NCI-H345 (cell line): ENCODE measurements at regions not wholly inside any gene's neighbourhood (a gene's known extent, or its start where the extent isn't known, plus 50 kb on each side); places are given as distances from the start of the nearest gene placed in this dataset.
A peak's percentile ranks its signal among the peaks of the same experiment; 100 is the strongest.

ENCODE experiments used
- DNase-seq: peaks from one replicate; lab custom pipeline; 2025; lab: John Stamatoyannopoulos, UW

DNA sequence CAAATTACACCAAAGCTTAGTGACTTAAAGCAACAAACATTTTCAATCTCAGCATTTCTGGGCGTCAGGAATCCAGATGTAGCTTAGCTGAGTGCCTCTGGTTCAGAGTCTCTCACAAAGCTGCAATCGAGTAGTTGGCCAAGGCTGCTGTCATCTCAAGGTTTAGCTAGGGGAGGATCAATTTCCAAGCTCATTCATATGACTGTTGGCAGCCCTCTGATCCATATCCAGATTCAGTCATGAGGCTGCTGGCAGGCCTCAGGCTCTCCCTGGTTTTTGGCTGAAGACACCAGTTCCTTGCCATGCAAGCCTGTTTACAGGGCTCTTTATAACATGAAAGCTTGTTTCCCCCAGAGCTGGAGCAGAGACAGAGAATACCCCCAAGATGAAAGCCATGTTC lies 419.5 kb upstream of the TLE4 start:
- no peak for DNase-seq

DNA sequence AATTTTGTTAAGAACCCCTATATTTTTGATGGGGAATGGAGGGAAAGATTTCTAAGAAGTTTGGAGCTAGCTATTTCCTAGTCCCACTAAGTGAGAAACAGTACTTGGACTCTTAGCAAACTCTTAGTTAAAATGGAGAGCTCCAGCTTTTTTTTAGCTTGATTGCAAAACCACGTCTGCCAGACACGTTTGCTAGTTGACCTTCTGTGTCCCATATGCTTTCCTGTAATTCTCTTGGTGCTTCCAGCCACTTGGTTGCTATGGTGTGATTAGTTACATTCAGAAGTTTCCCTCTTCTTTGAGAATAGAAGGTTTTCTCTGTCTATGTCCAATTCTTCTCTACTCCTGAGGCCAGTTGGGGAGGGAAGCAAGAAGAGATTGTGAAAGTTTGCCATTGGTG lies 417.0 kb upstream of the TLE4 start:
- DNase-seq: no peak

DNA sequence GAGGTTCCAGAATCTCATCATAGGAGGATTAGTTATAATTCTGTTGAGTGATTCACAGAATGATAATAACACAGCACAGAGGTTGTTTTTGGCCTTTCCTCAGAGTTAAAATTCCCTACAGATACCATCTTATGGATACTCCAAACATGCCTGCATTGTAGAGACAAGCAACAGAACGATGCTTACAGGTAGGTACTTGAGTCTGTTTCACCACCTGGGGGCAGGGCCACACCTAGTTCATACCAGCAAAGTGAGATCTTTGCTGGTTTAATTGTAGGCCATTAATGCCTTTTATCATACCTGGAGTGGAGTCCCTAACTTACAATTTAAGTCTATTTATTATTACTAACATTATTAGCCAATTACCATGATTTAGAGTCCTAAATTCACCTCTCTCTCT lies 416.5 kb upstream of the TLE4 start:
- DNase-seq: no peak

DNA sequence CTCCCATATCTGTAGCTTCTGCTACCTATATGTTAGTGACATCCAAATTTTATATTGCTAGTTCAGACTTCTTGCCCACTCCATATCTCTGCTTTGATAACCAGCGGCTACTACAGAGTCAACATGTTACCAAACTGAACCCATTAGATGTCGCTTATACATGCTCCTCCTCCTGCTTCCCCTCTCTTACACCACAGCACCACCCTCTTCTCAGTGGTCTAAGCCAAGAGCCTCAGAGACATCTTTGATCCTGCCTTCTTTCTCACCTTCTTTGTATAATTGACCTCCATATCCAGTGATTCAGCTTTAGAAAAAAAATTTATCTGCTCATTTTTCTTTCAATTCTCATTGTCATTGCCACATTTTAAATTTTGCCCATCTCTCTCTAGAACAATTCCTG lies 408.2 kb upstream of the TLE4 start:
- DNase-seq: no peak

DNA sequence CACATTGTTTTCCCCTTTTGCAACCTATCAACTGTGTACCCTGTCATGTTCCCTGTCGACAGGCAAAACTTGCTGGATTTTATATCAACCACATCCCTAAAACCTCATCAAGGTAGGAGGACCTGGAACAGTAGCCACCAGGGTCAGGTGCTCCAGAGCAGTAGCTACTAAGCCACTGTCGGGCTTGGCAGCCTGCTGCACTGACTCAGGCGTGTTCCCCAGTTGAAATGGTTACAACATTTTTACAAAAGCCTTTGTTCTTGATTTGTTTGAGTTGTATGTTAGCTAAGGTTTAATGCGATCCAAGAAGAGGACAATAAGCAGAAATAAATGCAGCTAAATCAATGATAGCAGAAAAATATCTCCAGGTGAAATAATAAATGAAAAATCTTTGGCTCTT lies 407.4 kb upstream of the TLE4 start:
- DNase-seq: no peak

DNA sequence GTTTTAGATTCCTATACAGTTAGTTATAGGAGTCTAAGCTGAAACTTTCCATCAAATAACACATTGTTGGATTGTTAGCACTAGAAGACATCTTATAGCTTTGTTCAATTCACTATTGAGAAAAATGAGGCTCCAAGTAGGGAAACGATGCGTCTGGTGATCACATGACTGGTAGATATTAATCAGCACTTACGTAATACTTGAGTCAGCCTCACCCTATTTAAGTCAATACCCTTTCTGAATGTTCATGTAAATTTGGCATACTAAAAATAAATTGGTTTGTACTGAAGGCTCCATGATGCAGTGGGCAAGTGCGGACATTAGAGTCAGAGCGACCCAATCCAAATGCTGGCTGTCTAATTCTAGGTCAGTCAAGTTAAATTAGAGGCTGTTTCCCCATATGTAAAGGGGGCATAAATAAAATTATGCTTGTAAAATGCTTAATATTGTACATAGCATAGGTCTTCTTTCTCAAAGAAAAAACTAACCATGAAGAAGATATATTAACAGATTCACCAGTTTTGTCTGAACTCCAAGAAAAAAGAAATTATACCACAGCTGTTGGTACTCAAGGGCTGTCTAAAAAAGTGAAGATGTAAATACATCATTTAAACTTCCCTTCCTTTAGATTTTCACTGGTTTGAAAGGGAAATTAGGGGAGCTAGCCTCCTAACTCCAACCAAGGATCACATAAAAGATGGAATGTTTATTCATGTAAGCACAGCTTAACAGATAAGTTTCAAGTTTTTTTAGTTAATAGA lies 406.6 kb upstream of the TLE4 start:
- DNase-seq: no peak

DNA sequence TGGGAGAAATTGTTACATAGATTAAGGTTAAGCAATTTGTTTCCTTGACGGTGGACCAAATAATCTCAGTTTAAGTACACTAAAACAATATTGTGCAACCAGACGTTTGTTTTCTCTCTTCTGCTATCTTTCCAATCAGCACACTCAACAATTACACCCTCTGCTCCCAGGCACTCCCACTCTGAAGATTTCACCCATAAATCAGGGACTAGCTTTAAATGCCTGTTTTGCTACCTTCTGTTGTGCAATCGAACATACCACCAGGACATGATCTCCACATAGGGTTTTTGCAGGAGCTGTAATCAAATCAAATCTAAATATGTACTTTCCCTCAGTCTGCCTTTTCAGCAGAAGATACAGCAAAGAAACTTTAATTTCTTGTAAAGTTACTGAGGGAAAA lies 405.8 kb upstream of the TLE4 start:
- no peak for DNase-seq

DNA sequence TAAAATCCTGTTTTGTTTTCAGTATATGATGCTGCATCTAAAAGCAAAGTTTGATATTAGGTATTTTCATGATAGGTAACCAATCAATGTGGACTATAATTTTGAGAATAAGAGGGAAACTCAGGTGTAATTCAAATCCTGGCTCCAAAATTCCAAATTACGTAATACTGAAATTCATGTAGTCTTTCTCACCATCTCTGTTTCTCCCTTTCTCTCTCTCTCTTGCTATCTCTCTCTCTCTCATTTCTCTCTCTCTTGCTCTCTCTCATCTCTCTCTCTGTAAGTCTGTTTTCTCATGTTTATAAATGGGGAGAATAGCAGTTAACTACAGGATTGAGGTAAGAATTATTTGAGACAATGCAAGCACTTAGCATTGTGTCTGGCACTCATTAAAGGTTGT lies 401.1 kb upstream of the TLE4 start:
- no peak for DNase-seq

DNA sequence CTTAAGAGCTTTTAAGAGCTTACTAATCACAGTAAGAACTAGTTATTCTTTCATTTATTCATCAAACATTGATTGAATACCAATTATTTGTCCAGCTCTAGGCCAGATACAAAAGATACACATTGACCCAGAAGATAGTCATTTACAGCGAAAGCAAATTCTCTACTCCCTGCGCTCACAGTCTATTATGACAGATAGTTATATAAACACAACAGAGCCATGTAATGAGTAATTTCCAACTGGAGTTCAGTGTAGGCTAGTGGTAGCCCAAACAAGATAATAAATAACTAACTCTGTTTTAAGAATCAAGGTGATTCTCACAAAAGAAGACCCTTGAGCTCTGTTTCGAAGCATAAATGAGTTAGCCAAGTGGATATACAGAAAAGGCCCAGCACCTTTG lies 397.8 kb upstream of the TLE4 start:
- no peak for DNase-seq

DNA sequence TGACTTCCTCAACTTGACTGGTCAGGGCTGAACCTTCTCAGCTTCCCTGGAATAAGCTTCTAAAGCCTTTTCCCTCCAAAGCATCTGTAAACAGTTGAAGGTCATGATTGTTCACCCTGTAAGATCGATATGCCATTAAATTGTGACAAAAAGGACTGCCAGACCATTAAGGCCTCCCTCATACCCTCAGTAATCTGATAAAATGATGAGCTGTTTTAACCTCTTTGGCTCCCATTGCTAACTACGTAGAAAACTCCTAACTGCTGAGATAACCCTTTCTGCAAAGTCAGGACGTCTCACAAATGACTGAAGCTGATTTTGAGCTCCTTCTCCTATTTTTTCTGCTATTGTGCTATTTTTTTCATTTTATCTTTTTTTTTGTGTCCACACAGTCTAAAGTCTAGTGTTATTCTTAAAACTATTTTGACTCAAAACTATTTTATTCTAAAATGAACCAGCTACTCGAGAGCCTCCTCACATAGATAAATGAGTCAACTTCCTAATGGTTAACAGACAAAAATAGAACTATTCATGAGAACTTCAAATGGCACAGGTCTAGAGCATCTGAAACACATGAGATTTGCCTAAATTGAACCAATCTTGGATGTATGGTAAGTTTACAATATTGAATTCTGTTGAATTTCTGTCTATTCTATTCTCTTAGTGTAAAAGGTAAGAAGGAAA lies 395.6 kb upstream of the TLE4 start:
- DNase-seq: no peak

DNA sequence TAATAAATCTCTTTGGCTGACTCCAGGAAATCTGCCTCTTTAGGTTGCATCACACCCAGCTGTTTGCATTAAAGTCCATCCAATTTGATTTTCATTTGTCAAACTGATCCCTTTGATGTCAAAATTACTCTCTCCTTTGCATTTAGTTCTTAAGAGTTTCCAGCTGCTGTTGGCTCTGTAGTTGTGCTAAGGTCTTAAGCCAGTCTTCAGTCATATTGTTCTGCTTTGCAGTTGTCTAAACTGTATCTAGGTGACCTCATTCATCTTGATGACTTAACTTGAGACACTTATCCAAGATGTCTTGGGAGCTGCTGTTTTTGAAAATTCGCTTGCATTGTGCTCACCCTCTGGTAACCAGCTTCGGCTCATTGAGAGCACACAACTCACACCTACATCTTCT lies 386.9 kb upstream of the TLE4 start:
- DNase-seq: peak; percentile 48

DNA sequence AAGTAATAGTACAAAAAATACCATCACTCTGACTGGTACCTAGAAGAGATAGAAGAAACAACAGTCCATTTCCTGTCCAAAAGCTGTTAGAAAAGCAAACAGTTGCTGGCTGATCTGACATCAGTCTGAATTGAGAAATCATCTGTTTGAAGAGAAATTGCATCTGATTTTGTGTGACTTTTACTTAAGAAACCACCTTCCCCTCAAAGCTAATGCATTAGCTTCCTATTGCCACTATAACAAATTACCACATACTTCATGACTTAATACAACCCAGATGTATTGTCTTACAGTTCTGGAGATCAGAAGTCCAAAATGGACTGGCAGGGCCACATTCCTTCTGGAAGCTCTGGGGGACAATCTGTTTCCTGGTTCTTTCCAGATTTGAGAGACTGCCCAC lies 385.9 kb upstream of the TLE4 start:
- no peak for DNase-seq

DNA sequence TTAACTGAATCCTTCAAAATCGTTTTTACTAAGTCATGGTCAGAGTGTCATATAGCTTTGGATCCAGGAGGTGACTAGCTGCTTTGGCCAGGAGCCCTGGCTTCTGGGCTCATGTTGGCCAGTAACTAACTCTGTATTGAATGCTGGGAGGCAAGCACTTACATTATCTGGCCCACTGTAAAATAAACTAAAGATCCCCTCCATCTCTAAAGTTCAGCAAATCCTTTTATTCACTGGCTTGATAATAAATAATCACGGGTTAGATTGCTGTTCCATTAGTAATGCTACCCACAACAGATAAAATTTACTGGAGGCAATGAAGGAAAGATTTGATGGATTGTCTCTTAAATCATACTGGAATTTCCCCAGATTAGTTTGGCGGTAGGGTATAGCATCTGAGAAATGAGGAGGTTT lies 382.2 kb upstream of the TLE4 start:
- no peak for DNase-seq

DNA sequence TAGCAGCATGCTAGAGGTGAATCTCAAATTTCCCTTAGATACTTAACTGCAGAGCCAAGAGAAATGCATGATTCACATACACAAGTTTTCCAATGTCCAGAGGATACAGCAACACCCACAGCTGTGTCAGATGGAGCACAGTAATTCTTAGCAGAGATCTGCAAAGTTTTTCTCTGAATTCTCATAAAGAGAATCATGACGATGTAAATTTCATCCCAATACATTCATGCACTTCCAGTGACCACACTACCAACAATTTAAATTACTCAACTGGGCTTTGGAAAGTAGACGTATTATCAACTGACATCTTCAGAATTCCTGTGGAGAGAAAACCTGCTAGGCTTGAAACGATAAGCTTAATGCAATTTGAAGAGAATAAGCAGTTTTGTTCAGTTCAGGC lies 378.8 kb upstream of the TLE4 start:
- no peak for DNase-seq

DNA sequence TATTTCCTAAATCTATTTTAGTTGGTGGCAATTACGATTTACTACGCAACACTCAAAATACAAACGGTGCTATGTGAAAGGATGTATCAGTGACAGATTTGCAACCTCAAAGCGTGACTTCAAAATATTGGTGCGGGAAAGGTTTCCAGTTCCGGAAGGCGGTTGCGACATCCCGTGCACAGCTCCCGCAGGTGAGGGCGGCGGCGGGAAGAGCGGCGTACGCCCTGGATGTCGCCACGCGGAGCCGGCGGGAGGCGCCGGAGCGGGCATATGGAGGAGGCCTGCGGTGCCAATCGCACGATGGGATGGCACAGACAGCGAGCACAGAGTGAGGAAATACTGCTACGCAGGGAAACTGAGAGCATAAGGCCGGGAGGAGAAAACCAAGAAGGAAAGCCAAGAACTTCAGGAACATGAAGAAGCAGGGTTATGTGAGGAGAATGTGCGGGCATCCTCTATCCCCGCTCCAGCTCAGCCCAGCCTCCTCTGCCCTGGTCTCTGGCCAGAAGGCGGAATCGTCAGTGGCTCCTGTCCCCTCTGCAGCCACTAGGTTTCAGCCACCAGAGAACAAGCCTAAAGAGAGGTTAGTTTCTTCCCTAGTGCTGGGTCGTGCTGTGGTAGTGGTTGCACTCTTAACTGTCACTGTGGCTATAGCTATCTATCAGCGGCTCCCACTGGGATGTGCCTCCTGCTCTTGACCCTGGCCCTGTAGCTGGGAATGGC lies 378.1 kb upstream of the TLE4 start:
- DNase-seq: no peak

DNA sequence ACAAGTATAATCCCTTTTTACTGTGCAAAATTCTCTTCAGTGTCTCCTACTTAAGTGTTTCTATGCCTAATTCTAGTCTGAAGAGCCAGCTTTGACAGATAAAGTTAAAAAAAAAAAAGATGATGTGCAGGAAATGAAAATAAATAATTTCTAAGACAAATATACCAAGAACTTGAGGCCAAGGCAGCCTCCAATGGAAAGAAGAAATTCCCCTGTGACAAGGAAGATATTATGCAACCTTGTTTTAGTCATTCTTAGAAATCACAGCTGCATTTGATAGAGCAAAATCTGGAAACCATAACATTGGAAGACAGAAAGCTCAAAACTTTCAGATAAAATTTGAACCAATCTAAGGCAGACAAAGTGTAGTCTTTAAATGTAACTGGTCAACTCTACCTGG lies 375.9 kb upstream of the TLE4 start:
- no peak for DNase-seq

DNA sequence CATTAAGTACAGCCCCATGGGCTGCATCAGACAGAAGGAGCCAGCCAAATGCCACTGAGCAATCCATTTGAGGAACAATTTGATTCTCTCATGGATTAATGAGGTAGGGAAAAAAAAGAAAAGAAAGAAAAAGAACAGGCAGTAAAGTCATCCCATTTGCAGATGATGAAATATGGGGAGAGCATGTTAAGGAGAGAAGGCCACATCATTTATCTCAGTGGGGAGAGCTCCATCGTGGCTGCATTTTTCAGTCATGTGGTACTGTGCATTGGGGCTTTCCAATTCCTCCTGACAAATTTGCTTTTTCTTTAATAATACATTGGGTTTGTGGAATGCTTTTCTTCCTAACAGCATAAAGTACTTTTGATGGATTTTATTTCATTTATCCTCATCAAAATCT lies 375.2 kb upstream of the TLE4 start:
- no peak for DNase-seq

DNA sequence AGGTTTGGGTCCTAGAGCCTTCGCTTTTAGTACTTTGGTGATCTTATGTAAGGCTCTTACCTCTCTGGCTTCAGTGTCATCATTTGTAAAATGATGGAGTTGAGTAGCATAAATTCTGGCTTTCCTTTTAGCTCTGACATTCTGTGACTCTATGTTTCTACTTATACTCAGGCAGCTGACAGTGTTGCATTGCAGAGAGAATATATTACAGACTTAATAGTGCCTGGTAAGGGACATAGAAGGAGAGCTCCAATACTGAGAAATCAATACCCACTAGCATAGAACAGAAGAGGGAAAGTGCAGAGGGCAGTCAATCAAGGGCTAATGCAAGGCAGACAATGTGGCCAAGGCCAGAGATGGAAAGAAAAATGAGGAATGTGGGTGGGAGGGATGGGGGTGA lies 371.4 kb upstream of the TLE4 start:
- DNase-seq: no peak

DNA sequence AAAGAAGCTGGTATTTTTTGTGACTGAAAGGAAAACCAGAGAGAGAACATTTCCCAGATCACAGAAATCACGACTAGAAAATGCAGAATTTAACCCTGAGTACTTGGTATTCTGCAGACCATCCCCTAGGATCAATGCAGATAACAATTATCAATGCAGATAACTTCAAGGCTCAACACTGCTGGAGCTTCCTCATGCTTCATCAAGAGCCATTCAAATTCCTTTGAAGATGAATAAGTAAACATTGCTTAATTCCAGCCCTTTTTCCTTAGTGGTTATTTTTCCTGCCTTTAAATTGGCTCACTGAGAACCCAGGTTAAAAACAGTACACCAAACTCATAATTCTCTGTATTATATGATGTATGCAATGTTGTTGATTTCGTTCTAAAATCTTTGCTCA lies 370.1 kb upstream of the TLE4 start:
- no peak for DNase-seq

DNA sequence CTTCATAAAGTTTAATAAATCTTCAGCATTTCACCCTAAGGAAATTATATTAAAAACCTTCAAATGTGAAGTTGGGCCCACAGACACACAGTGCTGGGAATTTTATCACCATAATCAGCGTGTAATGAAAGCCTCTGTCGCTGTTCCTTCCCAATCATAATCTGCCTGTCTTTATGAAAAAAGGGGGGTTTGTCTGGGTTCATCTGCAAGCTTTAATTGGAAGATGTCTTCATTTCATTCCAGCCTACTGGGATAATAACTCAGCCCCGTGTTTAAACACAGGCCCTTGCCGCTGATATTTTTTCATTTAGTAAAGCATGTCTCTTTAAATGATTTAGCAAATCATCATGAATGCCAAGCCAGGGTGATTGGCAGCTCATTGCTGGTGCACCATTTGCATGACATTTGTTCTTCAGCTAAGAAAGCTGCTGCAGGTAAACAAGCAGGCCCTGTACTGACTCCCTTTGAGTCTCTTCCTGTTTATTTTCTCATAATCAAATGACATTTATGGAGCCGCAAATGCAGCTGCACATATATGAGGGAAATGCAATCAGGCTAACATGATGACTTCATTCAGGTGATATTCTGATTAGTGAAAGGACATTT lies 362.9 kb upstream of the TLE4 start:
- no peak for DNase-seq

DNA sequence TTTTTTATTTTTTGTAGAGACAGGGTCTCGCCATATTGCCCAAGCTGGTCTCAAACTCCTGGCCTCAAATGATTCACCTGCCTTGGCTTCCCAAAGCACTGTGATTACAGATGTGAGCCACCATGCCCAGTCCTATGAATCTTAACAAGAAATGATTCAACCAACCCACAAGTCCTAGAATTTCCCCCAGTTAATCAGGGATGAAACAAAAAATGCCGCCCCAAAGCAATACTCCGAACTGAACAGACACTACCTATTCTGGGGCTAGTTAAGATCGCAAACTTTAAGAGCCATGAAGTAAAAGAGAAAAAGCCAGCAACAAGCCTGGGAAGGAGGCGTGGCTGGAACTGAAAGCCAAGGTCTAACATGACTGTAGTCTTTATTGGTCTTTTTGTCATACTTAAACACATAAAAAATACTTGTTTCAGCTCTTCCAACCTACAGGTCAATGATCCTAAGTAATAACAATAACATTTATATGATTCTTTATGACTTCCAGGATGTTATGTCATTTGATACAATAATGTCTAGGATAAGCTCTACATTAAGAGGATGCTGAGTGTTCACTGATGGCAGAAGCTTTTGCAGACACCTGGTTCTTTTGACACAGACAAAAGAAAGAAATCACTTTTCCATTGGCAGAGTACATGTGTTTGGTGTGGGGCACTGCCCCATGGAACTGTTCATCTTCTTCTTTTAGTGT lies 361.1 kb upstream of the TLE4 start:
- DNase-seq: no peak

DNA sequence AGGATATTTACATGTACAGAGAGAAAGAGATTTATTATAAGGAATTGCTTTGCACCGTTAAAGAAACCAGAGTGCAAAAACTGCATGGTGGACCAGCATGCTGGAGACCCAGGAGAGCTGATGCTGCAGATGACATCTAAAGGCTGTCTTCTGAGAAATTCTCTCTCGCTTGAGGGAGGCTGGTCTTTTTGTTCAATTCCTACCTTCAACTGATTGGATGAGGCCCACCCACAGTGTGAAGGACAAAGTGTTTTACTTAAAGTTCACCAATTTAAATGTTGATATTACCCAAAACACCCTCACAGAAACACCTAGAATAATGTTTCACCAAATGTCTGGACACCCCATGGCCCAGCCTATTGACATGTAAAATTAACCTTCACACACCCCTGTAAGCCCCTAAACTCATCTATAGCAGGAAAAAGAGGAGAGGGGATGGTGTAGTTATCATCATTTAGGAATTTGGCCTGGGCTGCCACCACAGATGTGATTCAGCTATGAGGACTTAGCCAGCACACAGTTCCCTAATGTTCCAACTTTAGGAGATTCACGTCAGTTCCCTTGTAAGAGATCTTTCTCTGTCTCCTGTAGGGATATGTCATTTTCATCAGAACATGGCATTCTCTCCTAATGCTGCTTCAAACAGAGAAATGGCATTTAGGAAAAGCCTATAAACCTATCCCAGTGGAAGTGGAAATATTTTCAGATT lies 358.2 kb upstream of the TLE4 start:
- DNase-seq: no peak
